ENCODE measurements at regions not wholly inside any gene's neighbourhood (a gene's known extent, or its start where the extent isn't known, plus 50 kb on each side); places are given as distances from the start of the nearest gene placed in this dataset.

DNA sequence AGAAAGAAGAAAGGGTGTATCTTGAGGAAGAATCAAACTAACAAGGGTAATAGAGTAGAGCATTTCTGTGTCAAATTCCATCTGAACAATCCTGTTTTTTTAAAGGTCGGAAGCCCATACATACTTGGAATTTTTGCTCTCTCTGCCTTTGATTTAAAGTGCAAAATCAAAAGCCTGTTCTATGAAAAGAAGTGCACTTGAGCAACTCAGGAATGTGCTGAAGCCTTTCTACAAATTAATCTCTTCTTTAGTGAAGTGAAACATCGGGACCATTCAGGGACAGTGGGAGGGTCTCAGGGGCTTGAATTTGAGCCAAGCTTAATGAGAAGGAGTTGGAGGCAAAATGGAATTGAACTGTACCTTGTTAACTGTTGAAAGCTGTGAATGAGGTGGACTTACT is 1008.5 kb upstream of the LCORL start:
- 0% methylated on average over 2 of the region's 2 CpGs for WGBS (ENCODE audit: low lambda C conversion rate)
- FAIRE-seq (no peak), DNase-seq (ENCODE audit: low spot score) (no peak), ATAC-seq (no peak)
- ChIA-PET POLR2A (no interaction called here), CTCF (ENCODE audit: low intra/inter-chr PET ratio, low total read pairs) (no interaction called here)
- BruUV-seq (replicated peaks), result no TSS peak
- H2AFZ ChIP-seq (ENCODE audit: low read length), result no peak overlapping the region
- H3K9ac ChIP-seq (ENCODE audit: insufficient read depth, low read depth, low read length), result no peak overlapping the region
- H3K4me3 ChIP-seq (replicated peaks in 1 of 3; ENCODE audit: insufficient read depth in 1 of 3, low read depth in 2 of 3, low read length in 3 of 3), result no peak overlapping the region
- in situ Hi-C loops (cut with HindIII; ENCODE audit: extremely low pct_ligation_motif_present, low pct_unique_long_range_greater_than_20kb) (no loop called here), intact Hi-C loops (cut with micrococcal nuclease; ENCODE audit: unreplicated experiment) (no loop called here)
- H4K20me1 ChIP-seq (ENCODE audit: insufficient read depth, low read length), result no peaks in the 10 kb centered on the region
- no peaks in the 10 kb centered on the region for H3K27me3 ChIP-seq (ENCODE audit: control insufficient read depth in 1 of 2, insufficient read depth in 2 of 2, low read length in 2 of 2)
- no peaks in the 10 kb centered on the region for H3K4me1 ChIP-seq (ENCODE audit: insufficient read depth, low read length)
- peaks cover 95% of the 10 kb centered on the region for H3K9me3 ChIP-seq (ENCODE audit: low read length)
- no peaks in the 10 kb centered on the region for H3K36me3 ChIP-seq (replicated peaks in 1 of 2; ENCODE audit: control insufficient read depth in 1 of 2, insufficient read depth in 2 of 2, low read length in 2 of 2)
- no peak overlapping the region for H3K27ac ChIP-seq (ENCODE audit: extremely low read length, insufficient read depth, low read length)
- H3K79me2 ChIP-seq (ENCODE audit: insufficient read depth, low read length), result no peaks in the 10 kb centered on the region
- no peak overlapping the region for H3K4me2 ChIP-seq (ENCODE audit: low read depth, low read length)
- TF ChIP-seq SALL2 (CRISPR knock-in tag; IDR thresholded peaks at IDR 0.05), result no peak

DNA sequence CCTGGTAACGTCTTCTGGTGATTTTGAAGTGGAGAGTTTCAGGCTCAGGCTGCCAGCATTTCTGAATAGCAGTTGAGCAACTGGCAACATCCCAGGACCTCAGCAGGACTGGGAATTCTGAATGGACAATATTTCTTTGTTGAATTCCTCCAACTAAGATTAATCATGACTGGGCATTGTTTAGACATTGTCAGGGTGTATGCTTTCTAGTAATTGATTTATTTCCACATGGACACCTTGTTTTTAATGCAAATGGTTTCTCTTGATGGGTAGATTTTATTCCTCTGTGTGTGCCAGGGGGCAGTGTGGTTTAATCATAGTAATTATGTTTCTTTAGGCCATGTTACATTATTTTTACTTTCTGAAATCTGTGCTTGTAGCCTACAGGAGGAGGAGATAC is 1004.7 kb upstream of the LCORL start:
- H3K79me2 ChIP-seq (ENCODE audit: insufficient read depth, low read length), result no peaks in the 10 kb centered on the region
- H3K36me3 ChIP-seq (replicated peaks in 1 of 2; ENCODE audit: control insufficient read depth in 1 of 2, insufficient read depth in 2 of 2, low read length in 2 of 2), result no peaks in the 10 kb centered on the region
- no peak for FAIRE-seq
- ChIA-PET POLR2A (no interaction called here), CTCF (ENCODE audit: low intra/inter-chr PET ratio, low total read pairs) (no interaction called here)
- DNase-seq (ENCODE audit: low spot score), result no peak
- TF ChIP-seq, protein P1, sequence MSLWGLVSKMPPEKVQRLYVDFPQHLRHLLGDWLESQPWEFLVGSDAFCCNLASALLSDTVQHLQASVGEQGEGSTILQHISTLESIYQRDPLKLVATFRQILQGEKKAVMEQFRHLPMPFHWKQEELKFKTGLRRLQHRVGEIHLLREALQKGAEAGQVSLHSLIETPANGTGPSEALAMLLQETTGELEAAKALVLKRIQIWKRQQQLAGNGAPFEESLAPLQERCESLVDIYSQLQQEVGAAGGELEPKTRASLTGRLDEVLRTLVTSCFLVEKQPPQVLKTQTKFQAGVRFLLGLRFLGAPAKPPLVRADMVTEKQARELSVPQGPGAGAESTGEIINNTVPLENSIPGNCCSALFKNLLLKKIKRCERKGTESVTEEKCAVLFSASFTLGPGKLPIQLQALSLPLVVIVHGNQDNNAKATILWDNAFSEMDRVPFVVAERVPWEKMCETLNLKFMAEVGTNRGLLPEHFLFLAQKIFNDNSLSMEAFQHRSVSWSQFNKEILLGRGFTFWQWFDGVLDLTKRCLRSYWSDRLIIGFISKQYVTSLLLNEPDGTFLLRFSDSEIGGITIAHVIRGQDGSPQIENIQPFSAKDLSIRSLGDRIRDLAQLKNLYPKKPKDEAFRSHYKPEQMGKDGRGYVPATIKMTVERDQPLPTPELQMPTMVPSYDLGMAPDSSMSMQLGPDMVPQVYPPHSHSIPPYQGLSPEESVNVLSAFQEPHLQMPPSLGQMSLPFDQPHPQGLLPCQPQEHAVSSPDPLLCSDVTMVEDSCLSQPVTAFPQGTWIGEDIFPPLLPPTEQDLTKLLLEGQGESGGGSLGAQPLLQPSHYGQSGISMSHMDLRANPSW (CRISPR knock-in tag; IDR thresholded peaks at IDR 0.05; ENCODE audit: borderline replicate concordance), result no peak
- TF ChIP-seq CBX1 (IDR thresholded peaks at IDR 0.05; ENCODE audit: low read depth) (no peak), MBD4 (IDR thresholded peaks at IDR 0.05; ENCODE audit: borderline replicate concordance, low read length) (no peak), MXI1 (IDR thresholded peaks at IDR 0.05; ENCODE audit: borderline replicate concordance, low read depth, low read length) (no peak), ZSCAN12 (CRISPR knock-in tag; IDR thresholded peaks at IDR 0.05) (no peak), ZNF354B (CRISPR knock-in tag; IDR thresholded peaks at IDR 0.05) (no peak)
- TF ChIP-seq, protein P2, sequence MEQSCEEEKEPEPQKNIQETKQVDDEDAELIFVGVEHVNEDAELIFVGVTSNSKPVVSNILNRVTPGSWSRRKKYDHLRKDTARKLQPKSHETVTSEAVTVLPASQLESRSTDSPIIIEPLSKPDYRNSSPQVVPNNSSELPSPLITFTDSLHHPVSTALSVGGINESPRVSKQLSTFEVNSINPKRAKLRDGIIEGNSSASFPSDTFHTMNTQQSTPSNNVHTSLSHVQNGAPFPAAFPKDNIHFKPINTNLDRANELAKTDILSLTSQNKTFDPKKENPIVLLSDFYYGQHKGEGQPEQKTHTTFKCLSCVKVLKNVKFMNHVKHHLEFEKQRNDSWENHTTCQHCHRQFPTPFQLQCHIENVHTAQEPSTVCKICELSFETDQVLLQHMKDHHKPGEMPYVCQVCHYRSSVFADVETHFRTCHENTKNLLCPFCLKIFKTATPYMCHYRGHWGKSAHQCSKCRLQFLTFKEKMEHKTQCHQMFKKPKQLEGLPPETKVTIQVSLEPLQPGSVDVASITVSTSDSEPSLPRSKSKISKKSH (CRISPR knock-in tag; IDR thresholded peaks at IDR 0.05; ENCODE audit: borderline replicate concordance), result no peak
- WGBS (ENCODE audit: low lambda C conversion rate), result 5% methylated on average over 1 of the region's 1 CpG
- H3K27me3 ChIP-seq (ENCODE audit: control insufficient read depth in 1 of 2, insufficient read depth in 2 of 2, low read length in 2 of 2), result no peaks in the 10 kb centered on the region
- H3K4me2 ChIP-seq (ENCODE audit: low read depth, low read length), result no peak overlapping the region
- no TSS peak for BruUV-seq (replicated peaks)
- H3K9me3 ChIP-seq (ENCODE audit: low read length), result peaks cover 97% of the 10 kb centered on the region
- no peak overlapping the region for H3K4me3 ChIP-seq (replicated peaks in 1 of 3; ENCODE audit: insufficient read depth in 1 of 3, low read depth in 2 of 3, low read length in 3 of 3)
- H3K9ac ChIP-seq (ENCODE audit: insufficient read depth, low read depth, low read length), result no peak overlapping the region
- in situ Hi-C loops (cut with HindIII; ENCODE audit: extremely low pct_ligation_motif_present, low pct_unique_long_range_greater_than_20kb) (no loop called here), intact Hi-C loops (cut with micrococcal nuclease; ENCODE audit: unreplicated experiment) (no loop called here)
- H3K4me1 ChIP-seq (ENCODE audit: insufficient read depth, low read length), result no peaks in the 10 kb centered on the region
- no peaks in the 10 kb centered on the region for H4K20me1 ChIP-seq (ENCODE audit: insufficient read depth, low read length)
- H2AFZ ChIP-seq (ENCODE audit: low read length), result no peak overlapping the region
- H3K27ac ChIP-seq (ENCODE audit: extremely low read length, insufficient read depth, low read length), result no peak overlapping the region
- no peak for ATAC-seq

Data from HepG2 (cell line).